ENCODE measurements at regions not wholly inside any gene's neighbourhood (a gene's known extent, or its start where the extent isn't known, plus 50 kb on each side); places are given as distances from the start of the nearest gene placed in this dataset.

- DNase-seq, result no peak
These were observed 330.6 kb downstream of the RND3 start for GRCh38 chr2:150156876-150157275.

GRCh38 chr2:150156415-150156814 lies 331.1 kb downstream of the RND3 start:
- DNase-seq, result no peak

GRCh38 chr2:150154308-150154797 lies 333.1 kb downstream of the RND3 start:
- DNase-seq, result no peak

GRCh38 chr2:150153646-150154307 lies 333.7 kb downstream of the RND3 start:
- DNase-seq, result no peak

- DNase-seq, result no peak
These were observed 335.2 kb downstream of the RND3 start for GRCh38 chr2:150152230-150152629.

GRCh38 chr2:150150144-150150543 lies 337.3 kb downstream of the RND3 start:
- DNase-seq, result no peak

GRCh38 chr2:150147889-150148683 lies 339.4 kb downstream of the RND3 start:
- DNase-seq, result no peak

GRCh38 chr2:150146879-150147278 lies 340.6 kb downstream of the RND3 start:
- DNase-seq, result no peak

- no peak for DNase-seq
These were observed 342.2 kb downstream of the RND3 start for GRCh38 chr2:150145299-150145692.

GRCh38 chr2:150144546-150145298 lies 342.7 kb downstream of the RND3 start:
- DNase-seq, result no peak

GRCh38 chr2:150143087-150143536 lies 344.4 kb downstream of the RND3 start:
- DNase-seq, result no peak

GRCh38 chr2:150142561-150142960 lies 344.9 kb downstream of the RND3 start:
- DNase-seq, result no peak

GRCh38 chr2:150141226-150142001 lies 346.1 kb downstream of the RND3 start:
- DNase-seq, result no peak

GRCh38 chr2:150140777-150141176 lies 346.7 kb downstream of the RND3 start:
- DNase-seq, result no peak

- no peak for DNase-seq
These were observed 348.9 kb downstream of the RND3 start for GRCh38 chr2:150138587-150138986.

- no peak for DNase-seq
These were observed 350.0 kb downstream of the RND3 start for GRCh38 chr2:150137338-150138069.

GRCh38 chr2:150136893-150137292 lies 350.6 kb downstream of the RND3 start:
- no peak for DNase-seq

GRCh38 chr2:150136401-150136800 lies 351.1 kb downstream of the RND3 start:
- DNase-seq, result no peak

GRCh38 chr2:150135223-150135883 lies 352.1 kb downstream of the RND3 start:
- no peak for DNase-seq

- DNase-seq, result no peak
These were observed 353.1 kb downstream of the RND3 start for GRCh38 chr2:150134223-150134857.

- DNase-seq, result peak in 1 of 5 donors; percentile 44
These were observed 353.8 kb downstream of the RND3 start for GRCh38 chr2:150133623-150134022.

Data from T-helper 1 cell (primary cell).